K562 (cell line): ENCODE measurements at regions not wholly inside any gene's neighbourhood (a gene's known extent, or its start where the extent isn't known, plus 50 kb on each side); places are given as distances from the start of the nearest gene placed in this dataset.

Experiments used
- ATAC-seq: fragments of 200-7000 bp; cut with Tn5 transposase; 3 replicates; pipeline ENCODE4 v1.9.1; 2020; ENCODE audit warnings: moderate library complexity
- BruUV-seq: library from RNA; stranded (reverse); fragments of 400-500 nt; replicated peaks from 2 replicates; lab custom pipeline; 2021; lab: Mats Ljungman, UMichigan
- CTCF ChIA-PET: fragments of 300-600 bp; formaldehyde crosslinking; extraction: SDS; loops from one replicate; lab custom pipeline; 2021; ENCODE audit warnings: low intra/inter-chr PET ratio; lab: Yijun Ruan, JAX
- POLR2A ChIA-PET: fragments of 300-600, 350-650 bp; sonication (Branson Sonifier 250); formaldehyde crosslinking; extraction: SDS; loops from one replicate; lab custom pipeline; 2021; ENCODE audit warnings: antibody characterized with exemption, inconsistent platforms; lab: Yijun Ruan, JAX
- DNase-seq, 4 experiments: peaks; one replicate each; pipeline versions ENCODE4 v3.0.0 to v3.0.0-alpha.2; 2011 to 2018; ENCODE audit warnings: low spot score in 3 of 4, mixed read lengths in 3 of 4; ENCODE audit errors: extremely low read depth in 1 of 4
- FAIRE-seq: peaks from 2 replicates; lab custom pipeline; 2011; peaks lifted over from hg19 to GRCh38; lab: Jason Lieb, UNC
- H2AFZ ChIP-seq: 2 replicates; pipeline ENCODE4 v1.6.0; 2011; ENCODE audit warnings: low read depth, low read length, control low read depth, inconsistent platforms
- H3K27ac ChIP-seq: fragments of 200-600 bp; 3 replicates; pipeline ENCODE4 v1.8.0; 2011; ENCODE audit warnings: low read depth, mild to moderate bottlenecking, control low read depth, inconsistent platforms, low read length, moderate library complexity, mixed read lengths; ENCODE audit errors: extremely low read depth
- H3K27me3 ChIP-seq, 2 experiments: fragments of 300-600 bp in 1 of 2; 2 replicates in 1 of 2; 3 replicates in 1 of 2; pipeline versions ENCODE4 v1.6.0 to v1.8.0; 2011; ENCODE audit warnings: inconsistent platforms in 2 of 2, low read length in 2 of 2, mild to moderate bottlenecking in 1 of 2, mixed read lengths in 1 of 2, moderate library complexity in 1 of 2; ENCODE audit not compliant: control insufficient read depth in 2 of 2, insufficient read depth in 2 of 2
- H3K36me3 ChIP-seq: fragments of 300-600 bp; 3 replicates; pipeline ENCODE4 v1.8.0; 2011; ENCODE audit warnings: mild to moderate bottlenecking, low read length, inconsistent platforms; ENCODE audit not compliant: control insufficient read depth, insufficient read depth
- H3K4me1 ChIP-seq, 2 experiments: fragments of 200-600 bp in 1 of 2; replicated peaks in 1 of 2; 2 replicates in 1 of 2; 3 replicates in 1 of 2; pipeline versions ENCODE4 v1.5.1 to v1.8.0; 2011; ENCODE audit warnings: inconsistent platforms in 2 of 2, low read length in 2 of 2, mild to moderate bottlenecking in 1 of 2, mixed read lengths in 1 of 2, moderate library complexity in 1 of 2; ENCODE audit not compliant: control insufficient read depth in 2 of 2, insufficient read depth in 2 of 2
- H3K4me2 ChIP-seq: 2 replicates; pipeline ENCODE4 v1.6.1; 2011; ENCODE audit warnings: low read length, control low read depth, inconsistent platforms, mixed read lengths; ENCODE audit not compliant: insufficient read depth
- H3K4me3 ChIP-seq: fragments of 200-600 bp; sonication (generic), shearing (Covaris generic); 2 replicates; pipeline ENCODE4 v1.5.1; 2016; ENCODE audit warnings: control low read depth, inconsistent platforms
- H3K79me2 ChIP-seq: fragments of 200-600 bp; 3 replicates; pipeline ENCODE4 v1.8.0; 2011; ENCODE audit warnings: low read length, inconsistent platforms; ENCODE audit not compliant: control insufficient read depth, insufficient read depth
- H3K9ac ChIP-seq, 2 experiments: 2 replicates each; pipeline versions ENCODE4 v1.6.0 to v1.6.1; 2011; ENCODE audit warnings: low read depth in 2 of 2, low read length in 2 of 2, control low read depth in 1 of 2, inconsistent platforms in 1 of 2, mild to moderate bottlenecking in 1 of 2, mixed read lengths in 1 of 2; ENCODE audit not compliant: insufficient read depth in 1 of 2
- H3K9me1 ChIP-seq: one replicate; pipeline ENCODE4 v1.6.0; 2011; ENCODE audit warnings: inconsistent platforms, mild to moderate bottlenecking, low read length, moderate library complexity; ENCODE audit not compliant: control insufficient read depth, insufficient read depth
- H3K9me3 ChIP-seq: replicated peaks from 2 replicates; pipeline ENCODE4 v1.5.1; 2011; ENCODE audit warnings: low read depth, low read length, inconsistent platforms; ENCODE audit not compliant: control insufficient read depth, insufficient read depth
- H4K20me1 ChIP-seq: replicated peaks from 2 replicates; pipeline ENCODE4 v1.6.1; 2011; ENCODE audit warnings: low read length, inconsistent platforms, mixed read lengths; ENCODE audit not compliant: control insufficient read depth, insufficient read depth
- DDX20 ChIP-seq: fragments of 450-650 bp; IDR thresholded peaks from 2 replicates; pipeline ENCODE4 v1.6.1; 2016; ENCODE audit warnings: missing genetic modification characterization, low read depth, mild to moderate bottlenecking, missing compliant biosample characterization, moderate library complexity
- ELF1 ChIP-seq: fragments of 200-800 bp; sonication (Bioruptor generic); IDR thresholded peaks from 2 replicates; pipeline ENCODE4 v1.6.1; 2016; ENCODE audit warnings: missing genetic modification characterization, missing compliant biosample characterization
- IRF1 ChIP-seq: sonication (generic); formaldehyde crosslinking; IDR thresholded peaks from 2 replicates; pipeline ENCODE4 v1.8.0; 2022; ENCODE audit warnings: missing genetic modification reagents, mild to moderate bottlenecking, borderline replicate concordance
- L3MBTL2 ChIP-seq: fragments of 450-650 bp; IDR thresholded peaks from 2 replicates; pipeline ENCODE4 v1.6.1; 2016; ENCODE audit warnings: mild to moderate bottlenecking, moderate library complexity
- PKNOX1 ChIP-seq: fragments of 450-650 bp; IDR thresholded peaks from 2 replicates; pipeline ENCODE4 v1.6.1; 2016
- RAD51 ChIP-seq: fragments of 450-650 bp; IDR thresholded peaks from 2 replicates; pipeline ENCODE4 v1.7.1; 2016; ENCODE audit warnings: low read depth, mild to moderate bottlenecking, borderline replicate concordance
- YBX1 ChIP-seq: fragments of 450-650 bp; IDR thresholded peaks from 2 replicates; pipeline ENCODE4 v1.7.1; 2016; ENCODE audit warnings: mild to moderate bottlenecking
- ZNF282 ChIP-seq: sonication (generic); formaldehyde crosslinking; IDR thresholded peaks from 2 replicates; pipeline ENCODE4 v1.8.1; 2023; ENCODE audit warnings: missing genetic modification reagents
- ZSCAN29 ChIP-seq: fragments of 450-650 bp; IDR thresholded peaks from 2 replicates; pipeline ENCODE4 v1.6.1; 2017
- ZZZ3 ChIP-seq: fragments of 450-650 bp; IDR thresholded peaks from 2 replicates; pipeline ENCODE4 v1.6.1; 2016; ENCODE audit warnings: antibody characterized with exemption, mild to moderate bottlenecking, moderate library complexity
- WGBS: fragments of 100-300 bp; shearing (Covaris generic); methylation state at CpG from one replicate; pipeline ENCODE4 v1.1.6; 2016; ENCODE audit warnings: low coverage, mixed read lengths; ENCODE audit not compliant: insufficient coverage; ENCODE audit errors: missing lambda C conversion rate; 5-methylcytosine and 5-hydroxymethylcytosine counted together
- in situ Hi-C: fragments of 300-500 bp; cut with MboI; formaldehyde crosslinking; loops from 4 replicates; pipeline ENCODE4 v1.15.0; 2018; ENCODE audit warnings: inconsistent platforms, mixed read lengths
- intact Hi-C: fragments of 100-400 bp; cut with micrococcal nuclease; formaldehyde crosslinking; loops from 2 replicates; pipeline ENCODE4 v1.14.2; 2022
- TF ChIP-seq, protein P1 (sequence below): fragments of 200-800 bp; sonication (Bioruptor generic); IDR thresholded peaks from 2 replicates; pipeline ENCODE4 v1.6.1; 2017; ENCODE audit warnings: missing genetic modification characterization, missing compliant biosample characterization
- TF ChIP-seq, protein P2 (sequence below): IDR thresholded peaks from 2 replicates; pipeline ENCODE4 v1.6.1; 2014; ENCODE audit warnings: antibody characterized with exemption

DNA sequence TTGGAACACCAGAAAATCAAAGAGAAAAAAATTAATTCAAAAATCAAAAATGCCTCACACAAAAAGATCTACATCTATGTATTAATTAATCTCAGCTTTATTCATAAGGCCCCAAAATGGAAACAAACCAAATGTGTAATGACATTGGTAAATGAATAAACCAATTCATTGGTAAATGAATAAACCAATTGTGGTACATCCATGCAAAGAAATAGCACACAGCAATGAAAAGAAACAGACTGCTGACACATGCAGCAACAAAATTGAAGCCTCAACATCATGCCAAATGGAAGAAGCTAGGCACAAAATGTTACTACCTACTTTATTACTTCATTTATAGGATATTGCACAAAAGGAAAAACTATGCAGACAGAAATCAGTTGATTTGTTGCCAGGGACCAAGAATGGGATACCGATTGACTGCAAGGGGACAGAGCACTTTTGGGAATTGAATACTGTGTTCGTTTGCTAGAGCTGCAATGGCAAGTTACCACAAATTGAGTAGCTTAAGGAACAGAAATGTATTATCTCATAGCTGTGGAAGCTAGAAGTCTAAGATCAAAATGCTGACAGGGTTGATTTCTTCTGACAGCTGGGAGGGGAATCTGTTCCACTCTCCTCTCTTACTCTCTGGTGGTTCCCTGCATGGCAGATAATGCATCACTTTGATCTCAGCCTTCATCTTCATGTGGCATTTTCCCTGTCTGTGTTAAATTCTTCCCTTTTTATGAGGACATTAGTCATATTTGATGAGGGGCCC is 252.8 kb downstream of the RFC3 start:
- ATAC-seq = no peak
- WGBS = 0% methylated on average over 2 of the region's 2 CpGs
- H2AFZ ChIP-seq = no peak overlapping the region
- in situ Hi-C loops = no loop called here
- FAIRE-seq = no peak
- CTCF ChIA-PET = no interaction called here
- H3K4me2 ChIP-seq = no peak overlapping the region
- no peaks in the 10 kb centered on the region for H3K79me2 ChIP-seq
- no peaks in the 10 kb centered on the region for H3K27me3 ChIP-seq
- H3K27ac ChIP-seq = no peak overlapping the region
- H3K9me1 ChIP-seq = no peaks in the 10 kb centered on the region
- POLR2A ChIA-PET = no interaction called here
- H3K4me3 ChIP-seq = no peak overlapping the region
- no peaks in the 10 kb centered on the region for H3K4me1 ChIP-seq
- no peaks in the 10 kb centered on the region for H3K36me3 ChIP-seq
- H3K9ac ChIP-seq = no peak overlapping the region
- intact Hi-C loops = no loop called here
- DNase-seq = no peak
- TF ChIP-seq PKNOX1 = no peak
- TF ChIP-seq, protein P1, sequence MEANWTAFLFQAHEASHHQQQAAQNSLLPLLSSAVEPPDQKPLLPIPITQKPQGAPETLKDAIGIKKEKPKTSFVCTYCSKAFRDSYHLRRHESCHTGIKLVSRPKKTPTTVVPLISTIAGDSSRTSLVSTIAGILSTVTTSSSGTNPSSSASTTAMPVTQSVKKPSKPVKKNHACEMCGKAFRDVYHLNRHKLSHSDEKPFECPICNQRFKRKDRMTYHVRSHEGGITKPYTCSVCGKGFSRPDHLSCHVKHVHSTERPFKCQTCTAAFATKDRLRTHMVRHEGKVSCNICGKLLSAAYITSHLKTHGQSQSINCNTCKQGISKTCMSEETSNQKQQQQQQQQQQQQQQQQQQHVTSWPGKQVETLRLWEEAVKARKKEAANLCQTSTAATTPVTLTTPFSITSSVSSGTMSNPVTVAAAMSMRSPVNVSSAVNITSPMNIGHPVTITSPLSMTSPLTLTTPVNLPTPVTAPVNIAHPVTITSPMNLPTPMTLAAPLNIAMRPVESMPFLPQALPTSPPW (CRISPR knock-in tag) = no peak
- TF ChIP-seq ZNF282 (CRISPR knock-in tag) = no peak
- TF ChIP-seq DDX20 (tag) = no peak
- no peak for TF ChIP-seq YBX1
- TF ChIP-seq, protein P2, sequence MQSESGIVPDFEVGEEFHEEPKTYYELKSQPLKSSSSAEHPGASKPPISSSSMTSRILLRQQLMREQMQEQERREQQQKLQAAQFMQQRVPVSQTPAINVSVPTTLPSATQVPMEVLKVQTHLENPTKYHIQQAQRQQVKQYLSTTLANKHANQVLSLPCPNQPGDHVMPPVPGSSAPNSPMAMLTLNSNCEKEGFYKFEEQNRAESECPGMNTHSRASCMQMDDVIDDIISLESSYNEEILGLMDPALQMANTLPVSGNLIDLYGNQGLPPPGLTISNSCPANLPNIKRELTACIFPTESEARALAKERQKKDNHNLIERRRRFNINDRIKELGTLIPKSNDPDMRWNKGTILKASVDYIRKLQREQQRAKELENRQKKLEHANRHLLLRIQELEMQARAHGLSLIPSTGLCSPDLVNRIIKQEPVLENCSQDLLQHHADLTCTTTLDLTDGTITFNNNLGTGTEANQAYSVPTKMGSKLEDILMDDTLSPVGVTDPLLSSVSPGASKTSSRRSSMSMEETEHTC = no peak
- TF ChIP-seq L3MBTL2 = no peak
- TF ChIP-seq ZZZ3 = no peak
- no peak for TF ChIP-seq ZSCAN29
- TF ChIP-seq RAD51 = no peak
- no peak for TF ChIP-seq IRF1 (CRISPR knock-in tag)
- no peak for TF ChIP-seq ELF1 (tag)
- BruUV-seq = no TSS peak
- no peaks in the 10 kb centered on the region for H4K20me1 ChIP-seq
- no peaks in the 10 kb centered on the region for H3K9me3 ChIP-seq
